ENCODE measurements at regions not wholly inside any gene's neighbourhood (a gene's known extent, or its start where the extent isn't known, plus 50 kb on each side); places are given as distances from the start of the nearest gene placed in this dataset.

DNA sequence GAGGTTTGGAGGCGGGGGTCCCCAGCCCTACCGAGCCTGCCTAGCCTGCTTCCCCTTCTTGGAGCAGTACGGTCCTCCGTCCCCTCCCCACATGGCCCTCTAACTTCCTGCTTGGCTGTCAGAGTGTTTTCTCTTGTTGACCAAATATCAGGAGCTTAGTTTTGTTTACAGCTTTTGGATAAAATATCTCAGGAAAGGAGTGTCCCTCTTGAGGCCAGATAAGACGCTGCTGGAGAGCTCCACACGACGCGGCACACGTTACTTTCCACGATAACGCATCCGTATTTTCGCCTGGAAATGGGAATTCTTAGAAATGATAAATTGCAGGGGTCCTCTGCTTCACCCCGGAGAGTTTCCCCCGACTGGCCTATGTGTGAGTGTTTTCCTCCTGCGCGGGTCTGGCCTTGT lies 182.9 kb downstream of the MAF start:
- Histone ChIP-seq H3K9me3 (ENCODE audit: low read length) (no peaks in the 10 kb centered on the region), H3K9ac (ENCODE audit: low read length) (no peak overlapping the region), H3F3A (ENCODE audit: insufficient read depth, low read length) (no peaks in the 10 kb centered on the region), H3K36me3 (ENCODE audit: insufficient read depth, low read length) (no peaks in the 10 kb centered on the region), H3K27me3 (ENCODE audit: insufficient read depth, low read length) (no peaks in the 10 kb centered on the region), H3K4me1 (ENCODE audit: insufficient read depth, low read length, severe bottlenecking) (no peaks in the 10 kb centered on the region), H3K4me2 (ENCODE audit: low read length) (no peak overlapping the region), H3K27ac (ENCODE audit: low read depth, low read length, poor library complexity, severe bottlenecking) (no peak overlapping the region), H3K79me2 (ENCODE audit: insufficient read depth, low read length) (no peaks in the 10 kb centered on the region), H4K20me1 (ENCODE audit: insufficient read depth, low read length) (no peaks in the 10 kb centered on the region), H3K9me2 (ENCODE audit: low read depth, low read length) (no peaks in the 10 kb centered on the region), H2AFZ (ENCODE audit: low read length) (no peak overlapping the region), H3K4me3 (ENCODE audit: low read depth, low read length, poor library complexity, severe bottlenecking) (no peak overlapping the region)
- no peak for TF ChIP-seq EZH2 (IDR thresholded peaks at IDR 0.05; ENCODE audit: borderline replicate concordance, low read length)
- TF ChIP-seq, protein P1, sequence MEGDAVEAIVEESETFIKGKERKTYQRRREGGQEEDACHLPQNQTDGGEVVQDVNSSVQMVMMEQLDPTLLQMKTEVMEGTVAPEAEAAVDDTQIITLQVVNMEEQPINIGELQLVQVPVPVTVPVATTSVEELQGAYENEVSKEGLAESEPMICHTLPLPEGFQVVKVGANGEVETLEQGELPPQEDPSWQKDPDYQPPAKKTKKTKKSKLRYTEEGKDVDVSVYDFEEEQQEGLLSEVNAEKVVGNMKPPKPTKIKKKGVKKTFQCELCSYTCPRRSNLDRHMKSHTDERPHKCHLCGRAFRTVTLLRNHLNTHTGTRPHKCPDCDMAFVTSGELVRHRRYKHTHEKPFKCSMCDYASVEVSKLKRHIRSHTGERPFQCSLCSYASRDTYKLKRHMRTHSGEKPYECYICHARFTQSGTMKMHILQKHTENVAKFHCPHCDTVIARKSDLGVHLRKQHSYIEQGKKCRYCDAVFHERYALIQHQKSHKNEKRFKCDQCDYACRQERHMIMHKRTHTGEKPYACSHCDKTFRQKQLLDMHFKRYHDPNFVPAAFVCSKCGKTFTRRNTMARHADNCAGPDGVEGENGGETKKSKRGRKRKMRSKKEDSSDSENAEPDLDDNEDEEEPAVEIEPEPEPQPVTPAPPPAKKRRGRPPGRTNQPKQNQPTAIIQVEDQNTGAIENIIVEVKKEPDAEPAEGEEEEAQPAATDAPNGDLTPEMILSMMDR (IDR thresholded peaks at IDR 0.05; ENCODE audit: low read length): no peak

DNA sequence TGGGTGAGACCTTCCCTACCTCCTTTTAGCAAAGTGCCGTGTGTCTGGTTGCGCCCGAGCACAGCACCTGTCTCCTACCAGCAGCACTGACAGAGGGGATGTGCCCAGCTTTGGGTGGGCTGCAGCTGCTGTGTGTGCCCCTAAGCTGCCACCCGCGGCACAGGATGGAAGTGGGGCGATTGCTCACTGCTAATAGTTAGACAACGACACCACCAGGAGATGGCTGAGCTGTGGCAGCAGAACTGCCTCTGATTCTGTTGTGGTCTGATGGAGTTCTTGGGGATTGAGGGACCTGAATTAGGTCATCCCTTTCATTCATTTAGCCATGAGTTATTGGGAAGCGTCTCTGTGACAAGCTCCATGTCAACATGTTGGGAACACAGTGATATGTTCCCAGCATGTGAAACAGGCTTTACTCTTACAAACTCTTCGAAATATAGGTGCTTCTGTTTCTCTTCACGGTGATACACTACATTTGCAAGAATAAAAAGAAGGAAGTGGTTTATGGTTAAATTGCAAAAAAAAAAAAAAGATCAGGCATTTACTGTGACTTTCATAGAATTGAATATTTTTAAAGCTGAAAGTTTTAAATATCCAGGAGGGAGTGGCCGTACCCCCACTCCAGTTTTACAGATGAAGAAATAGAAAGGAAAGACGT lies 184.4 kb downstream of the MAF start:
- no peak overlapping the region for H3K9ac ChIP-seq (ENCODE audit: low read length)
- no peaks in the 10 kb centered on the region for H3K79me2 ChIP-seq (ENCODE audit: insufficient read depth, low read length)
- H3K4me3 ChIP-seq (ENCODE audit: low read depth, low read length, poor library complexity, severe bottlenecking): no peak overlapping the region
- no peak overlapping the region for H3K27ac ChIP-seq (ENCODE audit: low read depth, low read length, poor library complexity, severe bottlenecking)
- TF ChIP-seq, protein P1 (IDR thresholded peaks at IDR 0.05; ENCODE audit: low read length): no peak
- TF ChIP-seq EZH2 (IDR thresholded peaks at IDR 0.05; ENCODE audit: borderline replicate concordance, low read length): no peak
- no peaks in the 10 kb centered on the region for H3F3A ChIP-seq (ENCODE audit: insufficient read depth, low read length)
- no peaks in the 10 kb centered on the region for H4K20me1 ChIP-seq (ENCODE audit: insufficient read depth, low read length)
- H3K9me3 ChIP-seq (ENCODE audit: low read length): no peaks in the 10 kb centered on the region
- H3K4me1 ChIP-seq (ENCODE audit: insufficient read depth, low read length, severe bottlenecking): no peaks in the 10 kb centered on the region
- no peaks in the 10 kb centered on the region for H3K9me2 ChIP-seq (ENCODE audit: low read depth, low read length)
- no peaks in the 10 kb centered on the region for H3K36me3 ChIP-seq (ENCODE audit: insufficient read depth, low read length)
- no peak overlapping the region for H2AFZ ChIP-seq (ENCODE audit: low read length)
- no peak overlapping the region for H3K4me2 ChIP-seq (ENCODE audit: low read length)
- no peaks in the 10 kb centered on the region for H3K27me3 ChIP-seq (ENCODE audit: insufficient read depth, low read length)

DNA sequence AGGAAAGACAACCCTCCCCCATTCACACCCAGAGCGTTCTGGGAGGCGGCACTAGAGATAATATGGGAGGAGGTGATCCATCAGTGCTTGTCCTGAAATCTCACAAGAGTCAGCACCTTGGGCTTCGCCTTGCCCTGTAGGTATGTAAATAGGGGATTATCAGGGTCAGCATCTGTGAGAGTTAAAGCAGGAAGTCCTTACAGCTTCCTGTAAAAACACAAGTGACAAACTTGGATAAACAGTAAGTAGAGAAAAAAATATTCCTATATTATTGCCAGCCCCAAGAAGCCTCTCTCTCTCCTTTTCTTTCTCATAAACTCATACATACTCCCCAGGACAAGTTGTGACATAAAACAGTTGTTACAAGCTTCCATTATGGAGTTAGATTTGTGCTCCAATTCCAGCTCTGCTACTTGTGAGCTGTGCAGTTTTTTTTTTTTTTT lies 187.7 kb downstream of the MAF start:
- H3K9ac ChIP-seq (ENCODE audit: low read length): no peak overlapping the region
- no peaks in the 10 kb centered on the region for H3K79me2 ChIP-seq (ENCODE audit: insufficient read depth, low read length)
- H3K9me3 ChIP-seq (ENCODE audit: low read length): no peaks in the 10 kb centered on the region
- no peaks in the 10 kb centered on the region for H3K9me2 ChIP-seq (ENCODE audit: low read depth, low read length)
- no peaks in the 10 kb centered on the region for H3K4me1 ChIP-seq (ENCODE audit: insufficient read depth, low read length, severe bottlenecking)
- H3K27me3 ChIP-seq (ENCODE audit: insufficient read depth, low read length): no peaks in the 10 kb centered on the region
- no peak for TF ChIP-seq EZH2 (IDR thresholded peaks at IDR 0.05; ENCODE audit: borderline replicate concordance, low read length)
- TF ChIP-seq, protein P1 (IDR thresholded peaks at IDR 0.05; ENCODE audit: low read length): no peak
- H3K4me3 ChIP-seq (ENCODE audit: low read depth, low read length, poor library complexity, severe bottlenecking): no peak overlapping the region
- H3K4me2 ChIP-seq (ENCODE audit: low read length): no peak overlapping the region
- H3K36me3 ChIP-seq (ENCODE audit: insufficient read depth, low read length): no peaks in the 10 kb centered on the region
- H2AFZ ChIP-seq (ENCODE audit: low read length): no peak overlapping the region
- no peak overlapping the region for H3K27ac ChIP-seq (ENCODE audit: low read depth, low read length, poor library complexity, severe bottlenecking)
- no peaks in the 10 kb centered on the region for H4K20me1 ChIP-seq (ENCODE audit: insufficient read depth, low read length)
- H3F3A ChIP-seq (ENCODE audit: insufficient read depth, low read length): no peaks in the 10 kb centered on the region
